IgD-negative memory B cell (primary cell): ENCODE measurements at regions not wholly inside any gene's neighbourhood (a gene's known extent, or its start where the extent isn't known, plus 50 kb on each side); places are given as distances from the start of the nearest gene placed in this dataset.

ENCODE experiments used
- H3K27ac Mint-ChIP-seq, 3 donors: one replicate each; pipeline ENCODE4 v1.8.0; 2020 to 2022; ENCODE audit warnings: mild to moderate bottlenecking in 3 of 3, mixed read lengths in 3 of 3, moderate library complexity in 1 of 3
- H3K27me3 Mint-ChIP-seq: one replicate; pipeline ENCODE4 v1.8.0; 2021; ENCODE audit warnings: mixed read lengths
- H3K36me3 Mint-ChIP-seq: one replicate; pipeline ENCODE4 v1.8.0; 2020; ENCODE audit warnings: mild to moderate bottlenecking, mixed read lengths
- H3K4me1 Mint-ChIP-seq, 3 donors: one replicate each; pipeline ENCODE4 v1.8.0; 2020 to 2022; ENCODE audit warnings: mixed read lengths in 3 of 3, mild to moderate bottlenecking in 1 of 3
- H3K4me3 Mint-ChIP-seq, 4 donors: one replicate each; pipeline ENCODE4 v1.8.0; 2020 to 2022; ENCODE audit warnings: mild to moderate bottlenecking in 4 of 4, mixed read lengths in 4 of 4, moderate library complexity in 3 of 4
- H3K9me3 Mint-ChIP-seq, 3 donors: one replicate each; pipeline ENCODE4 v1.8.0; 2020 to 2021; ENCODE audit warnings: mixed read lengths in 3 of 3, mild to moderate bottlenecking in 1 of 3

DNA sequence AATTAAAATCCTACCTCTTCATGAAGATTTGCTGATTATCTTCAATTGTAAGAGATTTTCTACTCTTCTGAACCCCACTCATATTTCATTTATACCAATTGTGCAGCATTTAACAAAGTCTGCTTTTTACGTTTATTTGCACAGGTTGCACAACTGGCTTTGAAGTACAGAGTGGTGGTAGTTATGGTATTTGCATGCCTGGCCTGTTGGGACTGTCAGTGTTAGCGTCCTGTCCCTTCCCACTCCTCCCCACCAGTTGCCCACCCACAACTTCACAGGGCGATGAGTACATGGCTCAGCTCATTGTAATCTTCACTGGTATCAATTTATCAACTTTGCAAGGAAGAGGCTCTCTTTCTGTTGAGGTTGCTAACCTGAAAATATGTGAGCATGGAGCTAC lies 372.3 kb downstream of the AASDHPPT start:
- Mint-ChIP-seq H3K4me1 (no peaks in the 10 kb centered on the region), H3K9me3 (peaks cover 0 to under 1% (median 0%) of the 10 kb centered on the region in 3 donors), H3K27me3 (no peaks in the 10 kb centered on the region), H3K27ac (no peak overlapping the region), H3K36me3 (no peaks in the 10 kb centered on the region), H3K4me3 (no peak overlapping the region)

DNA sequence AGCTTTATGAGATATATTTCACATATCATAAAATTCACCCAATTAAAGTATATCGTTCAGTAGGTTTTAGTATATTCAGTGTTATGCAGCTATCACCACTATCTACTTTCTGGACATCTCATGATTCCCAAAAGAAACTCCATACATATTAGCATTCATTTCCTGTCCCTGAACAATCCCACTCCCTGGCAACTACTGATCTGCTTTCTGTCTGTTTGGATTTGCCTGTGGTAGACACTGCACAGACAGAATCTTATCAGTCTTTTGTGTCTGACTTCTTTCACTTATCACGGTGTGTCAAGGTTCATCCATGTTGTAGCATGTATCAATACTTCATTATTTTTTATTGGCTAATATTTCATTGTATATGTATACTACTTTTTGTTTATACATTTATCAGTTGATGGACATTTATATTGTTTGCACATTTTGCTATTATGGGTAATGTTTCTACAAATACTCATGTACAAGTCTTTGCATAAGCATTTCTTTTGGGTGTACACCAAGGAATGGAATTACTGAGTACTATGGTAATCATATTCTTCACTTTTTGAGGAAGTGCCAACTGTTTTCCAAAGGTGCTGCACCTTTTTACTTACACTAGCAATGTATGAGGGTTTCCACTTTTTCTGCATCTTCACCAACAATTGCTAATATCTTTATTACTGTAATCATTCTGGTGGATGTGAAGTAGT lies 373.9 kb downstream of the AASDHPPT start:
- Mint-ChIP-seq H3K27ac (no peak overlapping the region), H3K4me1 (no peaks in the 10 kb centered on the region), H3K27me3 (no peaks in the 10 kb centered on the region), H3K4me3 (no peak overlapping the region), H3K36me3 (no peaks in the 10 kb centered on the region), H3K9me3 (peaks cover 0 to 6% (median 4%) of the 10 kb centered on the region in 3 donors)

DNA sequence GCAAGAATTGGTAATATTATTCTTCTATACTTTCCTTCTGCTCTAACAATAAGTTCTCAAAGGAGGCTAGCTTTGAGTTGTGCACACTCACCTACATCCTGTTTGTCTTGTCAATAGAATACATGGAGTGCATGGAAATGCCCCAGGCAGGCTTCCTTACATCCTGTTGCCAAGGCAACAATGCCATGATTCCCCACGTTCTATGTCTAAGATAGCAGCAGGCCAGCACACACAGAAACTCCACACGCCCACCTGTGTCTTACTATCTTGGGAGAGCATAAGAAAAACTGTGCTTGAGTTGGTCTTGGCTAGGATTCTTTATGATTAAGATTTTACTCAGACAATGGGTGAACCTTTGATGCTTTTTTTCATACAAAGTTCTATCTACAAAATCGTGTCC lies 379.2 kb downstream of the AASDHPPT start:
- H3K36me3 Mint-ChIP-seq, result no peaks in the 10 kb centered on the region
- no peaks in the 10 kb centered on the region for H3K4me1 Mint-ChIP-seq
- H3K4me3 Mint-ChIP-seq, result no peak overlapping the region
- peaks cover 0 to 10% (median 4%) of the 10 kb centered on the region in 3 donors for H3K9me3 Mint-ChIP-seq
- H3K27me3 Mint-ChIP-seq, result no peaks in the 10 kb centered on the region
- H3K27ac Mint-ChIP-seq, result no peak overlapping the region

DNA sequence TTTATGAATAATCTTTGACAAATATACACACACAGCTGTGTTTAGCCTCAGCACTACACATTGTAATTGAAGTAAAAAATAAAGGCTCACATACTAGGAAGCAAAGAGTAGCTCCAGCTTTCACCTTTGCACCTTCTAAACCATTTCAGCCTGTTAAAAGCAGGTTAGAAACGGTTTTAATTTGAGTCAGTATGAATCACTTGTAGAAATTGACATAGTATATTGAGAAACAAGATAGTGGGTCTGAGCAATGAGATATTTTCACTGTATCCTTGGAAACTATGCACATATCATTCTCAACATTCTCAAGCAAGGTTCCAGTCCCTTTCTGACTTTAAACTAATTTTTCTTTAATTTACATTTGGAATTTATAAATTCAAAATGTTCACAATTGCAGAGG lies 380.3 kb downstream of the AASDHPPT start:
- Mint-ChIP-seq H3K4me3 (no peak overlapping the region), H3K36me3 (no peaks in the 10 kb centered on the region), H3K27ac (no peak overlapping the region), H3K27me3 (no peaks in the 10 kb centered on the region), H3K4me1 (no peaks in the 10 kb centered on the region), H3K9me3 (peaks cover 0 to 10% (median 4%) of the 10 kb centered on the region in 3 donors)

DNA sequence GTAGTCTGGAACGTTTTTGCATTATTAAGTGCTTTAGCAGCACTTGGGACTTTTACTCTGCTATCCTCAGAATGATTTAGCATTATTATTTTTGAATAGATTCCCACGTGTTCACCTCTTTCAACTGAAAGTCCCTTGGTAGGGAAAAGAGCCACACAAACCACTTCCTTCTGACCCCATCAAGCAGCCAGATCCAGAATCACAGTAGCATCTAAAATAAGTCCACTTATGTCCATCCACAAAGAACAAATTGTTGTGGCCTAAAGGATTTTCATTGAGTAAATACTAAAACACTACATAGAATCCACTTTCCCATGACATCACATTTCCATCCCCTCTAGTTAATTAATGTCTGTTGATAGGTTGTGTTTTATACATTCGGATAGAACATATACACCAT lies 381.7 kb downstream of the AASDHPPT start:
- Mint-ChIP-seq H3K4me3 (no peak overlapping the region), H3K36me3 (no peaks in the 10 kb centered on the region), H3K27me3 (no peaks in the 10 kb centered on the region), H3K4me1 (no peaks in the 10 kb centered on the region), H3K9me3 (peaks cover 0 to 10% (median 4%) of the 10 kb centered on the region in 3 donors), H3K27ac (no peak overlapping the region)

DNA sequence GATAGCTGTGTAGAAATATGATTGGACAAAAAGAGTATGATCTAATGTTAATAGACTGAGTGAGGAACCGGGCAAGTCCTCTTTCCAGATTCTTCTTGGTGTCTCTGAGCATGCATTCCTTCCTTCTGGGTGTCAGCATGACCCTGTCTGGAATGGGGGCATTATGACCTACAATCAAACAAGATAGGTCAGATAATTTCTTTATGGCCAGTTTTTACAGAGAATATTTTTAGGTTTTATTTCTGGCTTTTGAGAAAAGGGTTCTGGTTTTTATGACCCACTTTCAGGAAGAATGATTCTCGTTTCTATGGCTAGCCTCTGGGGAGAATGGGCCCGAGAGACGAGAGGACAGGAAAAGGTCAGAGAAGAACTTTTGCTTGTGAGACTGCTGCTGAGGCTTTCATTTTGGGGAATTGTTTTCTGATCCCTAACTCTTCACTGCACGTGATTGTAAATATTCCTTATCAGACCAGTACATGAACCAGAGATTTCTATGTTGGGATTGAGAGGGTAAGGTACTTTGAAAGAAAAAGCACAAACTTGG lies 383.8 kb downstream of the AASDHPPT start:
- Mint-ChIP-seq H3K36me3 (no peaks in the 10 kb centered on the region), H3K27me3 (no peaks in the 10 kb centered on the region), H3K27ac (no peak overlapping the region), H3K9me3 (peaks cover 0 to 4% (median 2%) of the 10 kb centered on the region in 3 donors), H3K4me3 (no peak overlapping the region), H3K4me1 (no peaks in the 10 kb centered on the region)

DNA sequence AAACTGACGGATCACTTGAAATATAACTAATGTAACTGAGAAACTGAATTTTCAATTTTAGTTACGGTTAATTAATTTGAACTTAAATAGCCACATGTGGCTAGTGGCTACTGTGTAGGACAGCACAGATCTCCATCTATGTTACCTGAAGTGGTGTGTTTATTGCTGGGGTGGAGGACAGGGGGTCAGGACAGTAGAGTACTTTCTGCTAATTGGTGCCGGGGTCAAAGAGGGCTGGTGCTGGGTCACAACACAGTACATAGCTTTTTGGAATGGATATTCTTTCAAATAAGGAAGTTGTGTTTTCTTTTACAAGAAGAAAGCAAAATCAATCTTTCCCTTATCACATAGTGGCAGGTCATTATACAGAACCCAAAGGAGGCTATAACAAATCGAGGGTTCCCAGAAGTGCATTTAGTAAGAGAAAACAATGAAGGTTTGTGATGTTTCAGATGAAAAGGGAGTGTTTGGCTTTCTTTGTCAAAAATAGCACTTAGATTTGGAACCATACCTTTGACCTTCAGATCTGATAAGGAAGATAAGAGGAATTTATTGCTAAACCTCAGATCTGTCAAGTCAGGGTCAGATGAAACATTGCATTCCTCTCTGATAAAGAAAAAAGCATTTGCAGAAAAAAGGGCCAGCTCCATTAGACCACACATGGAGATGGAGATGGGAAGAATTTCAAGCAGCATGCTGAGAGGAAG lies 384.5 kb downstream of the AASDHPPT start:
- H3K4me1 Mint-ChIP-seq, result no peaks in the 10 kb centered on the region
- H3K36me3 Mint-ChIP-seq, result no peaks in the 10 kb centered on the region
- H3K9me3 Mint-ChIP-seq, result peaks cover 0 to 4% (median 2%) of the 10 kb centered on the region in 3 donors
- H3K4me3 Mint-ChIP-seq, result no peak overlapping the region
- no peaks in the 10 kb centered on the region for H3K27me3 Mint-ChIP-seq
- no peak overlapping the region for H3K27ac Mint-ChIP-seq

DNA sequence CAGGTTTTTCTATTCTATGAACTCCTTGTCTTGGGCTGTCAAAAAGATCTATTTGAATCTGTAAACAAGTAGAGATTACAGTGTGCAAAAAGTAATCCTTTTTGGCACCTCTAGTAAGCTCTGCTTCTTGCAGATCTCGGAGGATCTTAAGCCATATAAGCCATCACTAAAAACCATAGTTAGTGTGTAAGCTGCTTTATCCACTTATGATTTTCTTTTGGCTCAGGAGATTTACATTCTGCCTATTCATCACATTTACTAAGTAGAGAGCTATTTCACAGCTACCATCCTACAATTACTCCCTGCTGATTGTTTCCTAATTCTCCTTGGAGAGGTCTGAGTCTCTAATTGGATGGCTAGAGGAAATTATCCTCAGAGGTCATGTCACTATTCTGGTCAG lies 385.7 kb downstream of the AASDHPPT start:
- H3K9me3 Mint-ChIP-seq, result peaks cover 0 to 4% (median 2%) of the 10 kb centered on the region in 3 donors
- no peaks in the 10 kb centered on the region for H3K4me1 Mint-ChIP-seq
- H3K27ac Mint-ChIP-seq, result no peak overlapping the region
- H3K4me3 Mint-ChIP-seq, result no peak overlapping the region
- H3K27me3 Mint-ChIP-seq, result no peaks in the 10 kb centered on the region
- H3K36me3 Mint-ChIP-seq, result no peaks in the 10 kb centered on the region

DNA sequence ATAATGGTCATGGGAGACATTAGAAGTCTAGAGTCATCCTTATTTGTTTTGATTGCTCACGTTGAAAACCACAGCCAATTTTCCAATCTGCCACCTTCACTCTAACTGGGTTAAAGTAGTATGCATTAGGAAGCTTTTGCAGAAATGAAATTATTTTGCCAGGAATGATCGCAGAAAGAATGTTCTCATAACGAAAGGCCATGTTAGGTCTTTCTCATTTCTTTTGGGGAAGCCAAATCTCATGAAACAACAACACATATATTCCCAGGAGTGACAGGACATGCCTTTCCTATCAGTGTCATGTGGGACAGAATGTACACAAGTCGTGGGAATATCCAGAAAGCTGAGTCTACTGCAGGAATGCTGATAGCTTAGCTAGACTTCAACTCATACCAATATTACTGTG lies 386.3 kb downstream of the AASDHPPT start:
- H3K36me3 Mint-ChIP-seq, result no peaks in the 10 kb centered on the region
- no peak overlapping the region for H3K27ac Mint-ChIP-seq
- no peaks in the 10 kb centered on the region for H3K27me3 Mint-ChIP-seq
- H3K9me3 Mint-ChIP-seq, result peaks cover 0 to 4% (median 2%) of the 10 kb centered on the region in 3 donors
- no peaks in the 10 kb centered on the region for H3K4me1 Mint-ChIP-seq
- no peak overlapping the region for H3K4me3 Mint-ChIP-seq

DNA sequence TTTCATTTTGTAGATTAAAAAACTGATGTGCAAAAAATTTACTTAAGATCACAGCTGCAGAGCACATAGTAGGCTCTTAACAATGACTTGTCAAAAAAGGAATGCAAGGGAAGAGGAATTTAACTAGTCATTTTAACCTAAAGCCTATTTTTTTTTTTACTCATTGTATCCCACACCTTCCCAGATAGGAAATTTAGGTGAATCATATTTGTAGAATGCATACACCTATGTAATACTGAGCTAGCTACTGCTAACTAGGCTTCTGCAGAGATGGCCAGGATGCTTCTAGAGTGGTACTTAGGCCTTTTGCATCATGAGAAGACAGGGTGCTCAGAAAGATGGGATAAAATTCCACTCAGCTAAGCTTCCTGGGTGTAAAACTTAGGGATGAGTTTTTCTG lies 387.3 kb downstream of the AASDHPPT start:
- Mint-ChIP-seq H3K9me3 (peaks cover 0 to 4% (median 2%) of the 10 kb centered on the region in 3 donors), H3K27ac (no peak overlapping the region), H3K4me3 (no peak overlapping the region), H3K27me3 (no peaks in the 10 kb centered on the region), H3K36me3 (no peaks in the 10 kb centered on the region), H3K4me1 (no peaks in the 10 kb centered on the region)

DNA sequence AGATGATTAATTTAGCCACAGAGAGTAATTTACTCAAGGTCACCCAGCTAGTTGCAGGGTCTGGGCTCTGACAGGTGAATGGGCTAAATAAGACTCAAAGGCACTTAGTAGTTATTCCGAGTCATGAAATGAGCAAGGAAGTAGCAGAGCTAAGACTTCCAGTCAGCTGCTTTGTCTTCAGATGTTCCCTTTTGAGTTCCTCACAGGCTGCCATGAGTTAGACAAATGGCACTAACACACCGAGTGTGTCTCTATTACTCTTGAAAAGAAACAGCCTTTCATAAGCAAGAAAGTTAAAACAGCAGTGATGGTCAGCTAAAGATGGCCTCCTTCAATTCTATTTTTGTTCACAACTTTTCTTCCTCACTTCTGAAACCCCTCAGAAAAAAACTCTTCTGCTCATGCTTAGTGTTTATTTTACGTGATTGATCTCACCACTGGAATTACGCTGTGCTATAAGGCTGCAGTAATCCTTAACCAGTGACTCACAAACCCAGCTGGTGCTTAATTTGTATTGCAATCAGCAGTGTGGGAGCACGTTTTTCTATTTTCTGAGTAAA lies 389.1 kb downstream of the AASDHPPT start:
- H3K4me1 Mint-ChIP-seq, result no peaks in the 10 kb centered on the region
- H3K27ac Mint-ChIP-seq, result no peak overlapping the region
- H3K27me3 Mint-ChIP-seq, result no peaks in the 10 kb centered on the region
- H3K4me3 Mint-ChIP-seq, result peak overlapping the region in 1 of 4 donors; percentile 37
- no peaks in the 10 kb centered on the region for H3K36me3 Mint-ChIP-seq
- H3K9me3 Mint-ChIP-seq, result peaks cover 0 to 4% (median 0%) of the 10 kb centered on the region in 3 donors

DNA sequence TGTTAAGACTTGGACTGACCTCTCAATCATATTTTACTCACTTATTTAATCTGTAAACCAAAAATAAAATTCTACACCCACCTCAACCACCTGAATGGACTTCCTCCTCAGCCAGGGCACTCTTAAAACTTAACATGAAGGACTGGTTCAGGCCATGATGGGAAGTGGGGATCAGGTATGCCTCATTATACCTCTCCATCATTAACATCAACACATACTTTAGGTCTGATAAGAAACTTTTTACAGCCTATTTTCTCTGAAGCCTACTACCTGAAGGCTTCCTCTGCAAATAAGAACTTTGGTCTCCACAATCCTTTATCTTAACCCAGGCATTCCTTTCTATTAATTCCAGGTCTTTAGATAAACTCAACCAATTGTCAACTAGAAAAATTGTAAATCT lies 390.0 kb downstream of the AASDHPPT start:
- H3K9me3 Mint-ChIP-seq, result peaks cover 0 to 6% (median 0%) of the 10 kb centered on the region in 3 donors
- H3K27ac Mint-ChIP-seq, result peak overlapping the region in 1 of 3 donors; percentile 64
- no peak overlapping the region for H3K4me3 Mint-ChIP-seq
- no peaks in the 10 kb centered on the region for H3K4me1 Mint-ChIP-seq
- H3K27me3 Mint-ChIP-seq, result no peaks in the 10 kb centered on the region
- no peaks in the 10 kb centered on the region for H3K36me3 Mint-ChIP-seq

DNA sequence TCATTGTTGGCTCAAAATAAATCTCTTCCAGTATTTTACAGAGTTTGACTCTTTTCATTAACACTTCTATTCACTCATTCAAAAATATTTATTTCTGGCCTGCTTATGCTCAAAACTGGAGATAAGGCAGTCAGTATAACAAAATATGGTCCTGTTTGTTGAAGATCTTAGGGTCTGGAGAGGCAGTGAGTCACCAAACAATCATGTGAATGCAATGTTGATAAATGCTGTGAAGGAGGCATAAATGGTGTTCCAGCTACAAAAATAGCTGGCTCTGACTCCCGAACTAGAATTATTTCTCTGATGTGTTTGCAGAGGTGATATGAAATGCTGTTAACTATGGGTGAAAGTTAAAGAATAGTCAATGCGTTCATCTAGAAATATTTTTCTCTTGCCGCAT lies 390.6 kb downstream of the AASDHPPT start:
- no peaks in the 10 kb centered on the region for H3K27me3 Mint-ChIP-seq
- H3K36me3 Mint-ChIP-seq, result no peaks in the 10 kb centered on the region
- H3K4me1 Mint-ChIP-seq, result no peaks in the 10 kb centered on the region
- no peak overlapping the region for H3K4me3 Mint-ChIP-seq
- H3K9me3 Mint-ChIP-seq, result peaks cover 0 to 6% (median under 1%) of the 10 kb centered on the region in 3 donors
- no peak overlapping the region for H3K27ac Mint-ChIP-seq

DNA sequence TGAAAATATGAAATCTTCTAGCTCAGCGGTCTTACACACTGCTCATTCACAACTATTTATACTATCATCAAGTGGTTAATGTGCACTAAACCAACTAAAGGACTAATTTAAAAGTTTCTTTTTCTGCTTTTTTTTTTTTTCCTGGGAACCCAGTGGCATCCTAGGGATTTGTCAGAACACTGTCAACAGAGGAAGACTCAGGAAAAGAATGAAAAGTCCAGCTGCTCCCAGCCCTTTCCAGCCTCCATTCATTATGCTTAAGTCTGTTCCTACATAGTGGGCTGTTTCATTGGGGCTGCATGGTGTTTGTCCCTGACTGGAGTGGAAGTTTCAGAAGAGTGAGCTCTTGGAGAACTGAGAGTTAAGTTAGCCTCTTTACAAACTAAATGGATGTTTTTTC lies 391.1 kb downstream of the AASDHPPT start:
- H3K27me3 Mint-ChIP-seq, result no peaks in the 10 kb centered on the region
- H3K4me3 Mint-ChIP-seq, result no peak overlapping the region
- peaks cover 0 to 6% (median 4%) of the 10 kb centered on the region in 3 donors for H3K9me3 Mint-ChIP-seq
- H3K4me1 Mint-ChIP-seq, result no peaks in the 10 kb centered on the region
- H3K27ac Mint-ChIP-seq, result no peak overlapping the region
- no peaks in the 10 kb centered on the region for H3K36me3 Mint-ChIP-seq

DNA sequence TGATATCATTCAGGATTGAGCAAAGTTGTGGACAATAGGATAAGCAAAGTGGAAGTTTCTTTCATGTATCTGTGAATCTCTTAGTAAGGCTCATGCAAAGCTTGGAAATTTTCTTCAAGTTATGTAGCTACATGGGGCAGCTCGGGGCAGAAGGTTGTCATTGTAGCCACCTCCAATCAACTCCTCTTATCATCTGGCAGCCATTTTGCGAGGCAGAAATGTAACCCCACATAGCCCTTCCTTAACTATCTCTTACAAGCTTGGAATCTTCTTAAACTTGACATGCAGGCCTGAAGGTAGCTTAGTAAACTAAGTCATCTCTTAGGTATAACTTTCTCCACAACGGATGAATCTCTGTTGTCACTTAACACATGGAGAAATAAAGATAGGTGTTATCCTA lies 392.8 kb downstream of the AASDHPPT start:
- Mint-ChIP-seq H3K27me3 (no peaks in the 10 kb centered on the region), H3K36me3 (no peaks in the 10 kb centered on the region), H3K9me3 (peaks cover 0 to 5% (median 4%) of the 10 kb centered on the region in 3 donors), H3K4me1 (no peaks in the 10 kb centered on the region), H3K4me3 (no peak overlapping the region), H3K27ac (no peak overlapping the region)
